Kidney (tissue), 13 donors: ENCODE measurements at regions not wholly inside any gene's neighbourhood (a gene's known extent, or its start where the extent isn't known, plus 50 kb on each side); places are given as distances from the start of the nearest gene placed in this dataset.

Experiments used
- DNase-seq, 5 donors: peaks; one replicate each; pipeline ENCODE4 v3.0.0-alpha.2; 2013 to 2020
- FAIRE-seq: peaks from 2 replicates; lab custom pipeline; 2012; peaks lifted over from hg19 to GRCh38; lab: Jason Lieb, UNC
- H3K27ac ChIP-seq, 2 donors: one replicate each; pipeline ENCODE4 v1.7.0; 2013; ENCODE audit warnings: low read depth in 2 of 2, low read length in 2 of 2, inconsistent platforms in 1 of 2
- H3K27me3 ChIP-seq: one replicate; pipeline ENCODE4 v1.7.1; 2013; ENCODE audit warnings: low read length, inconsistent platforms; ENCODE audit not compliant: control insufficient read depth, insufficient read depth
- H3K36me3 ChIP-seq, 3 donors: one replicate each; pipeline versions ENCODE4 v1.7.0 to v1.7.1; 2013; ENCODE audit warnings: low read length in 3 of 3, control low read depth in 1 of 3, inconsistent platforms in 1 of 3; ENCODE audit not compliant: insufficient read depth in 3 of 3, control insufficient read depth in 2 of 3
- H3K4me1 ChIP-seq, 3 donors: one replicate each; pipeline versions ENCODE4 v1.7.0 to v1.7.1; 2013; ENCODE audit warnings: low read length in 3 of 3, inconsistent platforms in 1 of 3, low read depth in 1 of 3; ENCODE audit not compliant: control insufficient read depth in 2 of 3, insufficient read depth in 2 of 3
- H3K4me3 ChIP-seq, 3 donors: one replicate each; pipeline versions ENCODE4 v1.7.0 to v1.8.1; 2013; ENCODE audit warnings: low read length in 3 of 3, control low read depth in 1 of 3, inconsistent platforms in 1 of 3
- H3K9ac ChIP-seq, 3 donors: one replicate each; pipeline versions ENCODE4 v1.7.0 to v1.7.1; 2013; ENCODE audit warnings: low read length in 3 of 3, control low read depth in 1 of 3, inconsistent platforms in 1 of 3
- H3K9me3 ChIP-seq, 3 donors: one replicate each; pipeline versions ENCODE4 v1.7.0 to v1.7.1; 2013; ENCODE audit warnings: low read length in 3 of 3, control low read depth in 1 of 3, inconsistent platforms in 1 of 3; ENCODE audit not compliant: control insufficient read depth in 2 of 3, insufficient read depth in 1 of 3
- intact Hi-C: fragments of 100-400 bp; cut with DNase I; formaldehyde crosslinking; loops from one replicate; pipeline ENCODE4 v1.11.1; 2022
- TF ChIP-seq, protein P1 (sequence below): IDR thresholded peaks from 3 replicates; pipeline ENCODE4 v1.5.1; 2012; ENCODE audit warnings: mild to moderate bottlenecking, moderate library complexity, borderline replicate concordance; ENCODE audit not compliant: insufficient read depth; ENCODE audit errors: extremely low read depth
- donor health status: control.
- donor health status: control.
- donor health status: control.
- donor health status: control.
- donor health status: control.
- donor health status: DM: yes; HTN: yes; CAD: no.
- donor health status: Normal renal cell carcinoma (clear cell type).

DNA sequence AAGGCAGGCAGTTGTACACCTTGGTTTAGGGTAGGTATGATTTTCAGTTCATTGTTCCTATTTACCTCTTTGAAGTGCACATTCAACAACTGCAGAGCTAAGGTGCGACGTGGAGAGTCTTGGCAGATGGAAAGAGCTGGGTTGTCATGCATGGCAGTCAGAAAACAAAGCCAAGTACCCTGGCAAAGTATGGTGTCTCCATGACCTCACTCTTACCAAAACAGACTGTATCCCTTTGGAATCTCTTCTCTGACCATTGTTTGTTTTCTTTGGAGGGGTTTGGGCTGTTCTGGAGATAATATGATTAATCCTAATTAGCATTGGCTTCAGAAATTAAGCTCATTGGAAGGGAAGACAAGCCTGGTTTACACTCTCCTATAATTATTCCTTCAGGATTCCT lies 665.7 kb downstream of the DNAH5 start:
- no peak overlapping the region for H3K4me3 ChIP-seq
- TF ChIP-seq, protein P1, sequence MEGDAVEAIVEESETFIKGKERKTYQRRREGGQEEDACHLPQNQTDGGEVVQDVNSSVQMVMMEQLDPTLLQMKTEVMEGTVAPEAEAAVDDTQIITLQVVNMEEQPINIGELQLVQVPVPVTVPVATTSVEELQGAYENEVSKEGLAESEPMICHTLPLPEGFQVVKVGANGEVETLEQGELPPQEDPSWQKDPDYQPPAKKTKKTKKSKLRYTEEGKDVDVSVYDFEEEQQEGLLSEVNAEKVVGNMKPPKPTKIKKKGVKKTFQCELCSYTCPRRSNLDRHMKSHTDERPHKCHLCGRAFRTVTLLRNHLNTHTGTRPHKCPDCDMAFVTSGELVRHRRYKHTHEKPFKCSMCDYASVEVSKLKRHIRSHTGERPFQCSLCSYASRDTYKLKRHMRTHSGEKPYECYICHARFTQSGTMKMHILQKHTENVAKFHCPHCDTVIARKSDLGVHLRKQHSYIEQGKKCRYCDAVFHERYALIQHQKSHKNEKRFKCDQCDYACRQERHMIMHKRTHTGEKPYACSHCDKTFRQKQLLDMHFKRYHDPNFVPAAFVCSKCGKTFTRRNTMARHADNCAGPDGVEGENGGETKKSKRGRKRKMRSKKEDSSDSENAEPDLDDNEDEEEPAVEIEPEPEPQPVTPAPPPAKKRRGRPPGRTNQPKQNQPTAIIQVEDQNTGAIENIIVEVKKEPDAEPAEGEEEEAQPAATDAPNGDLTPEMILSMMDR: no peak
- H3K9me3 ChIP-seq: no peaks in the 10 kb centered on the region
- H3K27me3 ChIP-seq: no peaks in the 10 kb centered on the region
- DNase-seq (no peak), FAIRE-seq (no peak)
- H3K36me3 ChIP-seq: no peaks in the 10 kb centered on the region
- intact Hi-C loops: no loop called here
- H3K4me1 ChIP-seq: no peaks in the 10 kb centered on the region
- no peak overlapping the region for H3K27ac ChIP-seq
- no peak overlapping the region for H3K9ac ChIP-seq

DNA sequence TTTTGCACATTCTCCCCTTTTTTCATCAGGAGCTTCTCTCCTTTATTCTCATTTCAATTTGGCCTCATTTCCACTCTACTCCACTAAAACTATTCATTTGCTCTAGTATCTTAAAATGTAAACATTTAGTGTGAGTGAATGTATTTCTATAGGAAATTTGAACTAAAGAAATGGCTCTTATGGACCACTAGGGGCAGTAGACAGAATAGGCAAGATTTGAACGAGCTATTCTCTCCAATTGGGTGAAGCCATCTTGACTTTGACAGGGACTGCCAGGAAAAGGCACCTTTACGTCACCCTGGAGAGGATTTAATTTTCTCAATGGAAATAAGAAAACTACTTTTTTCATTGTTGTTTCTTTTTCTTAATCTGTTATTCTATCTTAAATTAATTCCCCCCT lies 666.3 kb downstream of the DNAH5 start:
- H3K4me3 ChIP-seq: no peak overlapping the region
- no peaks in the 10 kb centered on the region for H3K4me1 ChIP-seq
- FAIRE-seq (no peak), DNase-seq (no peak)
- TF ChIP-seq, protein P1: no peak
- H3K9ac ChIP-seq: no peak overlapping the region
- intact Hi-C loops: no loop called here
- H3K36me3 ChIP-seq: no peaks in the 10 kb centered on the region
- no peak overlapping the region for H3K27ac ChIP-seq
- H3K9me3 ChIP-seq: no peaks in the 10 kb centered on the region
- H3K27me3 ChIP-seq: no peaks in the 10 kb centered on the region

DNA sequence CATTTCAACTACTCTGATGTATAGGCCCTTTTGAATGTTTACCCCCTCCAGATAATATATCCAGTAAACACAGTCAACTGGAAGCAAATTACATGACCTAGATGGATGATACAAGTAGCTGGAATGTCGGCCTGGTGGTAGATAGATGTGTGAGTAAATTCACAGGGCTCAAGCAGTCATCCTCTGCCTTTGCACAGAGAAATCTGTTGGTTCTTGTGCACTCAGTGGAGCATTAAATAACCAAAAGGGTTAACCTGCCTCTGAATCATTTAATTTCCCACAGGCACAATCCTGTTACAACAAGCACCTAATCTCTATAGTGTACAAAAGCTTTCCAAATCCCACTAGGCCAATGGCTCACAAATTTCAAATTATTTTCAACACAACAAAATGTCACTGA lies 668.3 kb downstream of the DNAH5 start:
- FAIRE-seq: no peak

More for the DNA sequence above, 668.3 kb downstream of the DNAH5 start:
- intact Hi-C loops: no loop called here
- H3K4me1 ChIP-seq: no peaks in the 10 kb centered on the region
- no peaks in the 10 kb centered on the region for H3K36me3 ChIP-seq
- H3K27ac ChIP-seq: no peak overlapping the region
- TF ChIP-seq, protein P1: no peak
- no peak overlapping the region for H3K4me3 ChIP-seq
- H3K9ac ChIP-seq: no peak overlapping the region
- no peaks in the 10 kb centered on the region for H3K27me3 ChIP-seq
- no peak for DNase-seq
- no peaks in the 10 kb centered on the region for H3K9me3 ChIP-seq
